Transverse colon (tissue), 4 donors: ENCODE measurements at regions not wholly inside any gene's neighbourhood (a gene's known extent, or its start where the extent isn't known, plus 50 kb on each side); places are given as distances from the start of the nearest gene placed in this dataset.
A peak's percentile ranks its signal among the peaks of the same experiment; 100 is the strongest.

Experiments
- DNase-seq: peaks from one replicate; pipeline ENCODE4 v3.0.0-alpha.2; 2019
- H3K27ac ChIP-seq, 4 donors: fragments of 200-600 bp; sonication (generic); 2 replicates each; pipeline ENCODE4 v1.5.1; 2016 to 2018; ENCODE audit warnings: inconsistent platforms in 4 of 4
- H3K27me3 ChIP-seq: fragments of 200-600 bp; sonication (generic); 2 replicates; pipeline ENCODE4 v1.5.1; 2017; ENCODE audit warnings: inconsistent platforms
- H3K36me3 ChIP-seq, 4 donors: fragments of 200-600 bp; sonication (generic); 2 replicates each; pipeline ENCODE4 v1.5.1; 2017 to 2019; ENCODE audit warnings: inconsistent platforms in 4 of 4
- H3K4me1 ChIP-seq, 4 donors: fragments of 200-600 bp; sonication (generic); 2 replicates each; pipeline ENCODE4 v1.5.1; 2017 to 2020; ENCODE audit warnings: inconsistent platforms in 4 of 4
- H3K4me3 ChIP-seq, 4 donors: fragments of 200-600 bp; sonication (generic); 1 replicate in 1 of 4; 2 replicates in 3 of 4; pipeline versions ENCODE4 v1.5.1 to v1.6.1; 2017 to 2019; ENCODE audit warnings: inconsistent platforms in 4 of 4
- H3K9me3 ChIP-seq, 2 donors: fragments of 200-600 bp; sonication (generic); 2 replicates each; pipeline ENCODE4 v1.5.1; 2017 to 2019; ENCODE audit warnings: inconsistent platforms in 2 of 2
- CTCF ChIP-seq, 5 experiments: fragments of 200-600 bp in 3 of 5; fragments of 450-650 bp in 2 of 5; sonication (generic) in 3 of 5; IDR thresholded peaks; 1 replicate in 2 of 5; 2 replicates in 3 of 5; pipeline ENCODE4 v1.5.1; 2016 to 2017; ENCODE audit warnings: antibody characterized with exemption in 5 of 5, inconsistent platforms in 3 of 5, mild to moderate bottlenecking in 2 of 5, moderate library complexity in 1 of 5
- EP300 ChIP-seq: sonication (generic); formaldehyde crosslinking; IDR thresholded peaks from one replicate; pipeline ENCODE4 v1.6.1; 2017; ENCODE audit warnings: antibody characterized with exemption, low read depth
- POLR2A ChIP-seq: fragments of 450-650 bp; IDR thresholded peaks from one replicate; pipeline ENCODE4 v1.6.1; 2016; ENCODE audit warnings: antibody characterized with exemption, mild to moderate bottlenecking, moderate library complexity
- POLR2AphosphoS5 ChIP-seq, 3 donors: sonication (generic); formaldehyde crosslinking; IDR thresholded peaks; one replicate each; pipeline ENCODE4 v1.6.1; 2016; ENCODE audit warnings: antibody characterized with exemption in 3 of 3
- WGBS, 2 donors: methylation state at CpG; one replicate each; pipeline ENCODE4 v1.1.5; 2018; ENCODE audit warnings: low coverage in 1 of 2; 5-methylcytosine and 5-hydroxymethylcytosine counted together
- in situ Hi-C, 4 donors: fragments of 200-750 bp; cut with MboI; loops; one replicate each; pipeline versions ENCODE4 v1.15.0 to v1.15.1; 2017; ENCODE audit warnings: low sequenced_read_pairs in 3 of 4, low pct_ligation_motif_present in 1 of 4, low pct_unique_long_range_greater_than_20kb in 1 of 4
- intact Hi-C: fragments of 100-400 bp; cut with DNase I; formaldehyde crosslinking; loops from one replicate; pipeline ENCODE4 v1.15.1; 2023; ENCODE audit warnings: low total_unique reads

GRCh38 chr7:106763717-106764116 is 101.4 kb upstream of the PIK3CG start:
- Histone ChIP-seq H3K27me3 (no peaks in the 10 kb centered on the region), H3K36me3 (no peaks in the 10 kb centered on the region), H3K27ac (no peak overlapping the region), H3K4me1 (peaks cover 0 to 14% (median 0%) of the 10 kb centered on the region in 4 donors), H3K4me3 (no peak overlapping the region), H3K9me3 (no peaks in the 10 kb centered on the region)
- no peak for TF ChIP-seq POLR2A
- TF ChIP-seq POLR2AphosphoS5 (IDR thresholded peaks at IDR 0.05) = no peak
- no peak for TF ChIP-seq CTCF (IDR thresholded peaks at IDR 0.05)
- DNase-seq = no peak
- intact Hi-C loops (no loop called here), in situ Hi-C loops (no loop called here)
- WGBS, 2 donors = 74 to 75% methylated on average over 1 to 2 of the region's 2 CpGs

GRCh38 chr7:106765727-106766355 is 99.2 kb upstream of the PIK3CG start:
- Histone ChIP-seq H3K27me3 (no peaks in the 10 kb centered on the region), H3K27ac (no peak overlapping the region), H3K4me3 (no peak overlapping the region), H3K4me1 (peaks cover 0 to 14% (median 0%) of the 10 kb centered on the region in 4 donors), H3K9me3 (no peaks in the 10 kb centered on the region), H3K36me3 (no peaks in the 10 kb centered on the region)
- 92 to 100% methylated on average over 3 to 5 of the region's 5 CpGs for WGBS, 2 donors
- intact Hi-C loops (no loop called here), in situ Hi-C loops (no loop called here)
- DNase-seq = no peak
- TF ChIP-seq EP300 = no peak

- in situ Hi-C loops (no loop called here), intact Hi-C loops (no loop called here)
- no peak for TF ChIP-seq CTCF (IDR thresholded peaks at IDR 0.05)
- TF ChIP-seq EP300 = no peak
- TF ChIP-seq POLR2A = no peak
- no peak for TF ChIP-seq POLR2AphosphoS5 (IDR thresholded peaks at IDR 0.05)
- 76 to 77% methylated on average over 2 of the region's 2 CpGs for WGBS, 2 donors
- H3K36me3 ChIP-seq = no peaks in the 10 kb centered on the region
- no peak overlapping the region for H3K4me3 ChIP-seq
- no peak for DNase-seq
- peaks cover 0 to 14% (median 0%) of the 10 kb centered on the region in 4 donors for H3K4me1 ChIP-seq
- no peaks in the 10 kb centered on the region for H3K9me3 ChIP-seq
- no peak overlapping the region for H3K27ac ChIP-seq
- H3K27me3 ChIP-seq = no peaks in the 10 kb centered on the region
These were observed 98.5 kb upstream of the PIK3CG start for GRCh38 chr7:106766551-106766950.

GRCh38 chr7:106767078-106767477 is 98.0 kb upstream of the PIK3CG start:
- TF ChIP-seq CTCF (IDR thresholded peaks at IDR 0.05) = no peak
- no peak for TF ChIP-seq POLR2AphosphoS5 (IDR thresholded peaks at IDR 0.05)
- H3K9me3 ChIP-seq = no peaks in the 10 kb centered on the region
- peaks cover 0 to 14% (median 0%) of the 10 kb centered on the region in 4 donors for H3K4me1 ChIP-seq
- no peak overlapping the region for H3K4me3 ChIP-seq
- WGBS, 2 donors = 77 to 78% methylated on average over 3 of the region's 3 CpGs
- intact Hi-C loops (no loop called here), in situ Hi-C loops (no loop called here)
- peak overlapping the region in 2 of 4 donors; percentile 46 to 55 for H3K27ac ChIP-seq
- no peaks in the 10 kb centered on the region for H3K27me3 ChIP-seq
- H3K36me3 ChIP-seq = no peaks in the 10 kb centered on the region
- no peak for DNase-seq
